NCI-H82 treated with DMSO at 0.1 percent for 48 hours (cell line): ENCODE measurements at regions not wholly inside any gene's neighbourhood (a gene's known extent, or its start where the extent isn't known, plus 50 kb on each side); places are given as distances from the start of the nearest gene placed in this dataset.

Experiments
- DNase-seq: peaks from one replicate; lab custom pipeline; 2025; ENCODE audit not compliant: unreplicated experiment; lab: John Stamatoyannopoulos, UW

DNA sequence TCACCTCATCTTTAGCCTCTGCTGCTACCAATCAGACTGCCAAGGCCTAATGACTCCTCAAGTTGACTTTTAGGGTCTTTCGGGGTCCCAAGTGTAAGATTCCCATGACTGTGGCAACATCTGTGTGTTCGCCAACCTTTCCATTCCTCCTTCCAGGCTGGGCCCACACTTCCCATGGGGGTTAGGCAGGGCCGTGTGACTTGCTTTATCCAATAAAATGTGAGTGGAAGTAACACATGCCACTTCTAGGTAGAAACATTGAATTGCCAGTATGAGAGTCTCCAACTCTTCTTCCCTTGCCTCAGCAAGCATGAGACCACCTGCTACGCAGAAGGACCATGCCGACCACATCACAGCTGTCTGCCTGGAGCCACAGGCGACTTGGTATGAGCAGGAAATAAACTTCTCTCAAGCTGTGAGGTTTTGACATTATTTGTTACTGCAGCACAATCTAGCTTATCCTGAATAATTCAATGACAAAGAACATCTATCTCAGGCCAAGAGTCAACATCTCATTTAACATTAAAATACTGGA, 190.4 kb upstream of the IER5L start:
- DNase-seq: no peak

DNA sequence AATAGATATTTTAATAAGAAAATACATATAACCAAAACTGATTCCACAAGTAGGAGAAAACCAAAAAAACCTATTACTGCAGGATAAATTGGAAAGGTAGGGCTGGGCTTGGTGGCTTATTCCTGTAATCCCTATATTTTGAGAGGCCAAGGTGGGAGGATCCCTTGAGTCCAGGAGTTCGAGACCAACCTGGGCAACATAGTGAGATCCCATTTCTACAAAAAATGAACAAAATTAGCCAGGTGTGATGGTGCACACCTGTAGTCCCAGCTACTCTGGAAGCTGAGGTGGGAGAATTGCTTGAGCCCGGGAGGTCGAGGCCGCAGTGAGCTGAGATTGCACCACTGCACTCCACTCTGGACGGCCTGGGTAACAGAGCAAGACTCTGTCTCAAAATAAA, 189.2 kb upstream of the IER5L start:
- no peak for DNase-seq

DNA sequence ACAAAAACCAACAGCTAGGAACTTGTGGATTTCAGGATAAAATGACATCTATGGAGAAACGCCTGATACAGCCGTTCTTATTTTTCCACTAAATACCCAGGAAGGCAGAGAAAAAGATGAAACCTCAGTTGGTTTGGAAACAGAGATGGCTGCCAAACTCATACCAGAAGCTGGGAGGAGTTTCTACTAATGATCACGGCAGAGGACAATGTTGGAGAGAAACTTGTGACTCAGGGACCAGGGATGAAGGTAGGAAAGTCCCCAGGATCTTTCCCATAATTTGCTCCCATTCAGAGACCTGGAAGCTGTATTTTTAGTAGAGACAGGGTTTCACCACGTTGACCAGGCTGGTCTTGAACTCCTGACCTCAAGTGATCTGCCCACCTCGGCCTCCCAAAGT, 187.1 kb upstream of the IER5L start:
- no peak for DNase-seq

DNA sequence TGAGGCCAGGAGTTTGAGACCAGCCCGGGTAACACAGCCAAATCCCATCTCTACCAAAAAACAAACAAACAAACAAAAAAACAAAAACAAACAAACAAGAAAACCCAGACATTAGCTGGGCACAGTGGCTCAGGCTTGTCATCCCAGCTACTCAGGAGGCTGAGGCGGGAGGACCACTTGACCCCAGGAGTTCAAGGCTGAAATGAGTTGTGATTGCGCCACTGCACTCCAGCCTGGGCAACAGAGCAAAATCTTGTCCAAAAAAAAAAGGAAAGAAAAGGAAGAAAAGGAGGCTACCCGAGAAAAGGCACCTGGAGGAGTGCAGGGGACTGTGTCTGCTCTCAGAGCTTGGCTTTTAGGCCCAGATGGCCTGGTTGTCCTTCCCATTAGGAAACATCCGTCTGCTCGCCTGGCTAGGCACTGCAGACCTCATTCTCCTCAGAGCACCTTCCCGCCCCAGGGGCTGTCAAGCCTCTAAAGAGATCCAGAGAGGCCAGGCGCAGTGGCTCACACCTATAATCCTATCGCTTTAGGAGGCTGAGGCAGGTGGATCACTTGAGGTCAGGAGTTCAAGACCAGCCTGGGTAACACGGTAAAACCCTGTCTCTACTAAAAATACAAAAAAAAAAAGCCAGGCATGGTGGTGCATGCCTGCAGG, 185.3 kb upstream of the IER5L start:
- DNase-seq: no peak

DNA sequence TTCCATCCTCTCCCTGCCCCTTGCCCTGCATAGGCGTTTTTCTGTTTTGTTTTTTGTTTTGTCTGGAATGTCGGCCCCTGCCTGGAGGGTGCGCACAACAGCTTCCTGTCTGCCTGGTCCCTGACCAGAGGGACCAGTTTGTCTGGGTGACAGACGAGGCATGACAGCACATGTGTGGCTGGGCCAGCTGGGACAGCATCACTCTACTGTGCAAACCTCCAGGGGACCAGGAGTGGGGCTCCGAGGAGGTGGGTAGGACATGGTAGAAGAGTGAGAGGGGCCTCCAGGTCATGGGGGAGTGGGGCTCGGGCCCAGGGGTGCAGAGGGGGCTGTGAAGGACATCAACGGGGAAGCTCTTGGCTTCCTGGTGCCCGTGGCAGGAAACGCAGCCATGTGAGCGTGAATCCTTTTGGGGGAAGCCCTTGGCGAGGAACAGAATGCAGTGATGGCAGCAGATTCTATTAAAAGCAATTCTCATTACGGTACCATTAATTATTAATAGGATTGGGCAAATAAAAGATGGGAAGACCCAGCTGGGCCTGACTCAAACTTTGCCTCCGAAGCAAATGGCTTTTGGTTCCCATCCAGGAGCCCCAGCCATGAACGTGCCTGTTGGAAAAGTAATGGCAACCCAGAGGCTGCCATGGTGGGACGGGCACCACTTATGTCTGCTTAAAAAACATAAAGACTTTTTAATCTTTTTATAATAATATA, 184.4 kb upstream of the IER5L start:
- DNase-seq: no peak

DNA sequence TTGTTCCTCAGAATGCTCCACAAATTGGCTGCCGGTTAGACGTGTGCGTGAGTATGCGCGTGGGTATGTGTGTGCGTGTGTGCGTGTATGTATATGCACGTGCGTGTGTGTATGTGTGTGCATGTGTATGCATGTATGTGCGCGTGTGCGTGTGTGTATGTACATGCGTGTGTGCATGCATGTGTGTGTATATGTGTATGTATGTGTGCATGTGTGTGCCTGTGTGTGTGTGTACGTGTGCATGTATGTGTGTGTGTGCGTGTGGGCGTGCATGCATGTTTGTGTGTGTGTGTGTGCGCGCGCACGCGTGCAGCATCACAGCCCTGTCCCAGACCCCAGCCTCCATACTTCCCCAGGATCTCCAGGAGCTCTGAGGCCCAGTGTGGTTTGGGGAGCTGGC, 183.1 kb upstream of the IER5L start:
- DNase-seq: no peak

DNA sequence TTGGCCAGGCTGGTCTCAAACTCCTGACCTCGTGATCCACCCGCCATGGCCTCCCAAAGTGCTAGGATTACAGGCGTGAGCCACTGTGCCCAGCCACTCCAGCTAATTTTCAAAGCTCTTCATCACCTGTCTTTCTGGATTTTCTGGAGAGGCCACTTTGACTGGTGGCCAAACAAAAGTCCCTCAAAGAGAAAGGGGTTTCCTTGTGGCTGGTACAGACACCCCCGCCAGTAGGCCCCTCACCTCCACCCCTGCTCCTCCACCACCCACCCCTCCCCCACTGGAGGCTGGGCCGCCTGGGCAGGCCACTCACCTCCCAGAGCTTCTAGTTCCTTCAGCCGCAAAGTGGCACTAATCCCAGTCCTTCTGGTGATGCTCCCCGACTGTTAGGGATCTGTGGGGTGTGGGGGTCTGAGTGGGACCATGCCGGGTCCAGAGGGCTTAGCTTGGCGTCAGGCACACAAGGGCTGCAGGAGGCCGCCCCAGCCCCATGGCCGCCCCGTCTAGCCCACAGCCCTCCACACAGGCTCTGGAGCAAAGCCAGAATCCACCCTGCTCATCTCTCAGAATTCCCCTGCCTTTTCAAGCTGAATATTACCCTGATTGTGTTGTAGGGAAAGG, 182.0 kb upstream of the IER5L start:
- no peak for DNase-seq

DNA sequence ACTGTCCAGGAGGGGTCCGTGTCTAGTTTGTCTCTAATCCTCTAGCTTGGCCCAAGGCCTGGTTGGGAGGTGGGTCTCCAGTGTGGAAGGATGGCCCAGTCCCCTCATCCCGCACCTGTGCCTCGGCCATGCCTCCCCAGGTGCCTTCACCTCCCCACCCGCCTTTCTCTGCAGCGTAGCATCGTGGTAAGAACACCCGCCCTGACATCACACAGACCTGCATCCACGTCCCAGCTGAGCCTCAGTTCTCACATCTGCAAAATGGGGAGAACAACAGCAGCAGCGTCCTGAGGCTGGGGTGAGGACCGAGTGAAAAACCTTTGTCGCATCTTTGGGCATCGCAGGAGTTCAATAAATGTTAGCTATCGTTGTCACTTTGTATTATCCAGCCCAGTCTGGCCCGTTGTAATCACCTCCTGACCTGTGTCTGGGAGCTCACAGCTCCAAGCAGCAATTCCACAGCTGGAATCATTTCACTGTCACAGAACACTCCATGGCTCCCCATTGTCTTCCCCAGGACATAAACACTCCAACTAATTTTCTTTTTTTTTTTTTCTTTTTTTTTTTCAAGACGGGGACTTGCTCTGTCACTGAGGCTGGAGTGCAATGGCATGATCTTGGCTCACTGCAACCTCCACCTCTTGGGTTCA, 181.2 kb upstream of the IER5L start:
- no peak for DNase-seq

DNA sequence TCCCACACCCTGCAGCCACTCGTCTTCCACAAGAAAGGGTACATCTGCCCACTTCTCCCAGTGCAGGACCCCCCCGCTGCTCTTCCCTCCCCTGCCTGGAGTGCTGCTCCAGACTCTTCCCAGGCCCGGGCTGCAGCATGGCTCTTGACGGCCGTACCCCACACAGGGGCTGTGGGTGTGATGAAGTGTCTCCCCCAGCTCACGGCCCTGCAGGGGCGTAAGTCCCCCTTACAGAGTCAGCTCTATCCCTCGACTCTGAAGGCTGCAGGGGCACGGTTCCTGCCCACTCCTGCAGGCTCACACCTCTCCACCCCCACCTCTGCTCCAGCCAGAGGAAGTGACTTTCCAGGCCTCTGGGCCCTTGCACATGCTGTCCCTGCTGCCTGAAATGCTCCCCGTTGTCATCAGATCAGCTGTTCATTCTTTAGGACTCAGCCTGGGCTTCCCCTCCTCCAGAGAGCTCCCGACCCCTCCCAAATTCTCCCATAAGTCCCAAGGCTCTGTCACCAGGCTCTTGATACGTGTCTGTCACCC, 180.6 kb upstream of the IER5L start:
- no peak for DNase-seq

DNA sequence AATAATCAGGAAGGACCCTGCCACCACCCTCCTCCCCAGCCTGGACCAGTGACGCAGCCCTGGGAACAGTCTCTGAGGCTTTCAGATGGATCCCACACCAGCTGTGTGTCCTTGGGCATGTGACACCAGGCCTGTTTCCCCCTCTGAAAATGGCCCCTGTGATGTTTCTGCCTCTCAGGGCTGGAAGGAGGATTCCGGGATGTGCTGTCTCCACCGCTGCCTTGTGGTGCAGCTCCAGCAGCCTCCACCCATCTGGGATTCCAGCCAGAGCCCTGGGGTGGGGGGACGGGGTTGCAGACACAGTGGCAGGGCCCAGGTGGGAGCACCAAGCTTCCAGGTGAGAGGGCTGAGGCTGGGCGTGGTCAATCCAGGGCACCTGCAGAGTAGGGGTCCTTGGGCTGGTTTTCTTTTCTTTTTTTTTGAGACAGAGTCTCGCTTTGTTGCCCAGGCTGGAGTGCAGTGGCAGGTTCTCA, 179.7 kb upstream of the IER5L start:
- no peak for DNase-seq

DNA sequence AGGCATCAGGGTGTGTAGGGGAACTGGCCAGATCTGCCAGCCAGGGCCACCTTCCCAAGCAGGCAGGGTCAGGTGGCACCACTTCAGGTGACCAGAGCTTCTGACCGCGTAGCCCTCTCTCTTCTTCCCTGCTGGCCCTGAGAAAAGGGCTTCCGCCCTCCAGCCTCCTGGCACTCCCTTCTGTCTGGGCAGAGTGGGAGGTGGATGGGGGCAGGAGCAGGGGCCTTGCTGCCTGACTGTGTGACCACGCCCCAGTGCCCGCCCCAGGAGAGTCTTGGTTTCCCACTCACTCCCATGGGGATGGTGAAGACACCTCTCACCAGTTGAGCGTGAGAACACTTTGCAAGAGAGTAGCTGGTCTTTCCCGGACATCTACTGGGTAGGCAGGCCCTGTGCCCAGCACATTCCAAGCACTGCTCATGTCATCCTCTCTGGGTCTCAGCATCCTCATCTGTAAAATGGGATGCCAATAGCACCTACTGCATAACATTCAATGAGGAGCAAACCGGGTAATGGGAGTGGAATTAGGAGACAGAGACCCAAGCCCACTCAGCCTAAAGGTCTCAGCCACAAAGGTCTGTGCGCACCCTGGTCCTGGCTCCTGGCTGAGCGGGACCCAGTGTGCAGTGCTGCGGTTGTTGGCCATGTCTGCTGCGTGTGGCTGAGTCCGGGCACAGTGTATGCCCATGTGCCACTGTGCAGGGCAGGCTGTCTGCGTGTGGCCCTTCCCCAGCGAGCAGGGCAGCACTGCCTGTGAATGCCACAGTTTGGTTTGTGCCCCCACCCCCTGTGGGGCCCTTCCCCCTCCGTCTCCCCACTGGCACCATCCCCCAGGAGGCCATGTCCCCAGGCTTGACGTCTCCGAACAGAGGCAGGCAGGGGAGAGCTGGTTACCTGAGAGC, 179.1 kb upstream of the IER5L start:
- no peak for DNase-seq

DNA sequence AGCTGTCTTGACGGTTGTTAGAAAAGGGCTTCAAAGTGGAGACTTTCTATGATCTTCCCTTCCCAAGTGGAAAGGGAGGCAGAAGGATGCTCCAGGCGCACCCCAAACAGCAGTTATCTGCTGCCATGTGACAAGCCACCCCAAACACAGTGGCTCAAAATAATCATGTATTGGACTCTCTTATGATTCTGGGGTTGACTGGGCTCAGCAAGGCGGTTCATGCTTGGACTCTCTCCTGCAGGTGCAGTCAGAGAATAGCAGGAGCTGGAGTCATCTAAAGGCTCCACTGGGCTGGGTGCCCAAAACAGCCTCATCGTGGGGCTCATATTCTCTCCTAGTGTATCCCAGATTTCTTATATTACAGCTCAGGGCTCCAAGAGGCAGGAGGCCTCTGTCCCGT, 177.6 kb upstream of the IER5L start:
- no peak for DNase-seq

DNA sequence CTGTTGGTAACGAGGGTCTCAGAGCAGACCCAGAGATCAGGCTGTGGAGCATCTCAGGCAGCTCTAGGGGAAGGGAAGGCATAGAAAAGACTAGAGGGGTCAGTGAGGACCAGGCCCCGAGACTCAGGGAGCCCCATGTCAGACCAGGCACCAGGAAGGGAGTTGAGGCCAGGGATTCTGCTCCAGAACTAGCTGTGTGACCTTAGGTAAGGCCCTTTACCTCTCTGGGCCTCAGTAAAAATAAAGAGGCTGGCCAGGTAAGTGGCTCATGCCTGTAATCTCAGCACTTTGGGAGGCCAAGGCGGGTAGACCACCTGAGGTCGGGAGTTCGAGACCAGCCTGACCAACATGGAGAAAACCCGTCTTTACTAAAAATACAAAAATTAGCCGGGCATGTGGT, 176.4 kb upstream of the IER5L start:
- DNase-seq: no peak

DNA sequence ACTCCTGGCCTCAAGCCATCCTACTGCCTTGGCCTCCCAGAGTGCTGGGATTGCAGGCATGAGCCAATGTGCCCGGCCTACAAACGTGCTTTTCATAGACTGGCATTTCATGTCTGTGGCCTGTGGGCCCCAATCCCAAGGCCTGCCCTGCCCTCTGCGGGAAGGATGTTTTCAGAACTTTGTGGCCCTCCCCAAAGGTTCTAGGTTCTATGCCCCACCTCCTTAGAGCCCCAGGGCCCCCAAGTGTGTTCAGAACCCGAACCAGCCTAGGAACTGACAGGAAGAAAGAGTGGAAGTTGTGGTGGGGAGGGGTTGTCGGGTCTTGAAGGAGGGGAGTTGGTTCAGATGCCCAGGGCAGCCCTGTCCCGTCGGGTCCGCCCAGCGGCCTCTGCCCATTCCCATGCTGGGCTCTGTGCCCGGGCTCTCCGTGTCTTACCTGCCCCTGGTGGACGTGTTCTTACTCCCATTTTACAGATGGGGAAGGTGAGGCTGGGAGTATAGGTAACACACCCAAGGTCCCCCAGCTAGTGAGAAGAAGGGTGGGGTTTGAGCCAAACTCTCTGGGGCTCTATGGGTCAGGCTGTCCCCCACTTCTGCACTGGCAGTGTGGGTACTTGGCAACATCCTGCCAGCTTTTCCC, 175.8 kb upstream of the IER5L start:
- no peak for DNase-seq

DNA sequence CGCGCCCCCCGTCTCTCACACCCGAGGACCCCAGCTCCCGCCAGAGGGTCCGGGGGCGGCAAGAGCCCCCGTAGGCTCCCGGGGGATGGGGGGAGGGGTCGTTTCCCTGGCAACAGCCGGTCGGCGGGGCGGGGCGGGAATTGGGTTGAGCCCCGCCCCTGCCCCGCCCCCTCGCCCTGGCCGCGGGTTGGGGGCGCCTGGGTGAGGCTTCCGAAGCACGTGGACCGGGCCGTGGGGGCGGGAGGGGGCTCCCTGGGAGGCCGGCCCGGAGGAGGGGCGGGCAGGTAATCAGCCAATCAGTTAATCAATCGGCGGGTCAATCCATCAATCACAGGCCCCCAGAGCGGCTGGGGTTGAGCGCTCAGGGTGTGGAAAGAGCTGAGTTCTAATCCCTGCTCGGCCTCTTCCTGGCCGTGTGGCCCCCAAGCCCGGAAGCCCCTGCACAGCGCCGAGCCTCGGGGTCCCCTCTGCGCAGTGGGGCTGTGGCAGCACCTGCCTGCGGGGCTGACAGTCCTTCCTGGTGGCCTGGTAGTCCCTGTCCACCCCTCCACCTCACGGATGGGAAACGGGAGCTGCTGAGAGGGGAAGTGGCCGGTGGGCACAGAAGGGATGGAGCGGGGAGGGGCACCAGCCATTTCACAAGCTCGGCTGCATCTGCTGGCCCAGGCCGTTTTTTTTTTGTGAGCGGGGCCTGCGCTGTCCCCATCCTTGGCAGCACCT, 174.2 kb upstream of the IER5L start:
- DNase-seq: peak; percentile 59

DNA sequence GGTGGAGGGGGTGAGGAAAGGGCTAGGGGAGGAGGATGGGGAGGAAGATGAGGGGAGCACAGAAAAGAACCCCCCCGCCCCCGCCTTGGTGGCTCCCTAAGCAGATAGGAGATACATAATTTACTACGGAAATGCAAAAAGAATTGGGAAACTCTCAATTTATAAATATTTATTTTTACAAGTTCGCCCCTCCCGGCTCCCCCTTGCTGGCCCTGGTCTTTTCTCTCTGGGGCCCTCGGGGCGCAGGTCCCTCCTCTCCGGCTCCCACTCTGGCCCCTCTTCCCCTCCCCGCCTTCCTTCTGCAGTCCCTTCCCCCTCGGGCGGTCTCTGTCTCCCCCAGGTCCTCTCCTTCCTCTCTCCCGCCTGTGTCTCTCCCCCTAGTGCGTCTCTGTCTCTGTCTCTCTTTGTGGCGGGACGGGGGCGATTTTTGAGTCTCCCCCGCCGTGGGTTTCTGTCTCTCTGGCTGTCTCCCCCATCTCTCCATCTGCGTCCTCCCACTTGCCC, 173.6 kb upstream of the IER5L start:
- DNase-seq: peak; percentile 47

DNA sequence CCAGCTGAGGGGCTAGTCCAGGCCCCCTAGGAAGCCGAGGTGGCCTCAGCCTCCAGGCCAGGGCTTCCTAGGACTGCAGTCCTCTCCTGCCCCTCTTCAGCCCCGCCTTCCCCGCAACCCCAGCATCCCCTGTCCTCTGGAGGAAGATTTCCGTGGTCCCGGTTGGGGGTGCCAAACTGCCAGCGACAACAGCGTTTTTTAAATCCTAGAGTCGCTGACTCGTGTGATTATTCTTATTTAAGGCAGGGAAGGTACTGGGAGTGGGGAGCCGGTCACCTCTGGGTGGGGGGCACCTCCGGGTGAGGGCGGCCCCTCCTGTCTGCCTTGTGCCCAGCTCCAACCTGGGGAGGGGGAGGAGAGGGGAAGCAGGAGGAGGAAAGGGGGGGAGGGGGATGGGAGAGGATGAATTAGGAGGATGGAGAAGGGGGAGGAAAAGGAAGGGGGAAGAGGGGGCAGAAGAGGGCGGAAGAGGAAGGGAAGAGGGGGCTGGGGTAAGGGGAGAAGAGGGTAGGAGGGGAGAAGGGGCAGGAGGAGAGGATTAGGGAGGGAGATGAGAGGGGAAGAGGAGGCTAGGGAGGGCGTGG, 173.1 kb upstream of the IER5L start:
- peak; percentile 58 for DNase-seq

DNA sequence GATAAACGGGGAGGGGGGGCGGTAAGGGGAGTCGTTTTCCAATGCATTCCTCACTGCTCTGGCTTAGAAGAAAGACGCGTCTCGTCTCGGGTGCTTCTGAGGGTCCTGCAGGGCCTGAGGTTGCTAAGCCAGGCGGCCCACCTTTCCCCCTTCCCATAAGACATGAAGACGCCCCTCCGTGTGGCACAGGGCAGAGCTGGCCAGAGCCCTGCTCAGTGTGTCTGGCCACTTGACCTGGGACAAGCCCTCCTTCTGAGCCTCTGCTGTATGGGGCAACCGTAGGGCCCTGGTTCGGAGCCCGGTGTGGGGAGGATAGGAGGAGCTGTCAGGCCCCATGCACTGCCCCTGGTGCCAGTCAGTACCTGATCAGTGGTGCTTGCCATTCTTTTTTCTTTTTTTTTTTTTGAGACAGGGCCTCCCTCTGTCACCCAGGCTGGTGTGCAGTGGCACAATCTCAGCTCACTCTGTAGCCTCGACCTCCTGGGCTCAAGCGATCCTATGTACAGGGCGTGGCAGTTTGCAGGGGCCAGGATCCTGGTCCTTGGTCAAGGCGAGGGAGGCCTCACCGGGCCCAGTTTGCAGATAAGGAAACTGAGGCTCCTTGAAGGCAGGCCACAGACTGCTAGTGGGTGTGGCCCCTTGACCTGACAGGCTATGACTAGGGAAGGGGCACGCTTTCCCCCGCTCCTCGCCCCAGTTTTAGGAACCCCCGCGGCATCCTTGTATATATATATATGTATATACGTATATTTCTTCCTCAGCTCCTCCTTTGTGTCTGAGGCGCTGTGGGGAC, 172.3 kb upstream of the IER5L start:
- DNase-seq: no peak
